DMS 273 (cell line): ENCODE measurements at regions not wholly inside any gene's neighbourhood (a gene's known extent, or its start where the extent isn't known, plus 50 kb on each side); places are given as distances from the start of the nearest gene placed in this dataset.
"Not testable (repeated sequence)": the region's sequence is repeated elsewhere in the genome, so short reads cannot be mapped to it uniquely, and the experiment has no call there.

Experiments
- DNase-seq: peaks from one replicate; lab custom pipeline; 2025; ENCODE audit not compliant: unreplicated experiment; lab: John Stamatoyannopoulos, UW

GRCh38 chr16:47920709-47921108, 235.1 kb downstream of the ABCC12 start:
- DNase-seq, result no peak

GRCh38 chr16:47917118-47917517, 238.7 kb downstream of the ABCC12 start:
- no peak for DNase-seq

- DNase-seq, result no peak
Measured at GRCh38 chr16:47916266-47916665, 239.5 kb downstream of the ABCC12 start.

GRCh38 chr16:47907109-47907508, 248.7 kb downstream of the ABCC12 start:
- DNase-seq, result no peak

GRCh38 chr16:47905771-47906170, 250.0 kb downstream of the ABCC12 start:
- no peak for DNase-seq

- DNase-seq, result no peak
Measured at GRCh38 chr16:47904691-47905090, 251.1 kb downstream of the ABCC12 start.

- DNase-seq, result no peak
Measured at GRCh38 chr16:47903470-47903869, 252.3 kb downstream of the ABCC12 start.

- not testable (repeated sequence) for DNase-seq
Measured at GRCh38 chr16:47897105-47897504, 258.7 kb downstream of the ABCC12 start.

GRCh38 chr16:47895146-47895545, 260.6 kb downstream of the ABCC12 start:
- DNase-seq, result no peak

- no peak for DNase-seq
Measured at GRCh38 chr16:47892999-47893398, 262.8 kb downstream of the ABCC12 start.

- no peak for DNase-seq
Measured at GRCh38 chr16:47888734-47889133, 267.1 kb downstream of the ABCC12 start.

GRCh38 chr16:47888142-47888541, 267.7 kb downstream of the ABCC12 start:
- no peak for DNase-seq

- no peak for DNase-seq
Measured at GRCh38 chr16:47887496-47887895, 268.3 kb downstream of the ABCC12 start.

- no peak for DNase-seq
Measured at GRCh38 chr16:47886631-47887415, 269.0 kb downstream of the ABCC12 start.

GRCh38 chr16:47886139-47886538, 269.7 kb downstream of the ABCC12 start:
- DNase-seq, result no peak

- no peak for DNase-seq
Measured at GRCh38 chr16:47885489-47885888, 270.3 kb downstream of the ABCC12 start.

GRCh38 chr16:47884116-47884725, 271.6 kb downstream of the ABCC12 start:
- no peak for DNase-seq

GRCh38 chr16:47881574-47881973, 274.2 kb downstream of the ABCC12 start:
- no peak for DNase-seq

GRCh38 chr16:47880653-47881052, 275.1 kb downstream of the ABCC12 start:
- DNase-seq, result no peak

GRCh38 chr16:47877166-47877565, 278.6 kb downstream of the ABCC12 start:
- DNase-seq, result no peak

- no peak for DNase-seq
Measured at GRCh38 chr16:47876511-47876910, 279.3 kb downstream of the ABCC12 start.

- DNase-seq, result peak; percentile 47
Measured at GRCh38 chr16:47873434-47873833, 282.4 kb downstream of the ABCC12 start.

- DNase-seq, result no peak
Measured at GRCh38 chr16:47872225-47872624, 283.6 kb downstream of the ABCC12 start.
